ENCODE measurements at regions not wholly inside any gene's neighbourhood (a gene's known extent, or its start where the extent isn't known, plus 50 kb on each side); places are given as distances from the start of the nearest gene placed in this dataset.
"Not testable (repeated sequence)": the region's sequence is repeated elsewhere in the genome, so short reads cannot be mapped to it uniquely, and the experiment has no call there.

DNA sequence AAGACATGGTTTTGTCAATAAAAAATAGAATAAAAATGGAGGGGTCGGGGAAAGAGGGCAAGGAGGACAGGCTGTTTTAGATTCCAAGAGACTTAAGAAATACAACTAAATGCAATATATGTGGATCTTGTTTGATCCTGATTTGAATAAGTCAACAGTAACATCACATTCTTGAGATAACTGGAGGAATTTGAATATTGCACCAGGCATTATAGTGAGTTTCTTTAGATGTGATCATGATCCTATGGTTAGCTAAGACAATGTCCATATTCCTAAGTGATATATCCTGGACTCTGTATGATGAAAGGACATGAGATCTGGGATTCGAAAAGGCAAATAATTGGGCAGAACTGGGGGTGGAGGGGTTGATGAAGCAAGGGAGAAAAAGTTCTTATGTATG lies 311.8 kb downstream of the PLPP3 start:
- DNase-seq (ENCODE audit: low spot score), result no peak

DNA sequence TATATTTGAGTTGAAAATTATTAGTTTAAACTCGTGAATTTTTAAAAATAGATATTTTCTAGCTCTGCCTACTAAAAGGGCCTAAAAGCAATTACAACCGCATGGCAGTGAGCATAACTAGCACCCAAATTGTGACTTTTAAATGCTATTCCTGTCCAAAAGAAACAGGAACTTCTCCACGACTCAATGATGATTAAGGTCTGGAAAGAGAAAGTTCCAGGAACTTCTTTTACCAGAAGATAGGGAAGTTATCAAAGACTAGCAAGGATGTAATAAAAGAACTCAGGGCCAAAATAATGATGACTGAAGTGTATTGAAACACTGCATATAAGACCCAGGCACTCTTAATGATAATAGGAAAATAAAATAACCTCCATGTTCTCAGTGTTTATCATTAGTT lies 313.0 kb downstream of the PLPP3 start:
- DNase-seq (ENCODE audit: low spot score), result no peak

DNA sequence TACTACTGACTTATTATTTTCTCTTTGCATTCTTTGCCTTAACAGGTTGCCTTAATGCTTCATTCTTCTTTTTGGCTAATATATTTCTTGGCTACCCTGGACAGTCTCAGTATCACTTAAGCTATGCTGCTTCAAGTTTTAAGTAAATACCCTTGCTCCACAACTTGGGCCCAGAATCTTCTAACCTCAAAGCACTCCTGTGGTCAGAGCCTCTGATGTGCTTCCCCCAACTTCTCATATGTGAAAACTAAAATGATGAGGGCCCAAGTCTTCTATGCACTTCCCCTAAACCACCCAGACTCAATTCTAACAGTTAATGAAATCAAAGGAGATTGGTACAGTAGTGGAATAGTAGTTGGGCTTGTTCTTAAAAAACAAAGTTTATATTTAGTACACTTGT lies 314.1 kb downstream of the PLPP3 start:
- no peak for DNase-seq (ENCODE audit: low spot score)

GRCh38 chr1:56263908-56264307 lies 315.5 kb downstream of the PLPP3 start:
- DNase-seq (ENCODE audit: low spot score), result no peak

- DNase-seq (ENCODE audit: low spot score), result no peak
These were observed 321.0 kb downstream of the PLPP3 start for GRCh38 chr1:56258371-56258770.

DNA sequence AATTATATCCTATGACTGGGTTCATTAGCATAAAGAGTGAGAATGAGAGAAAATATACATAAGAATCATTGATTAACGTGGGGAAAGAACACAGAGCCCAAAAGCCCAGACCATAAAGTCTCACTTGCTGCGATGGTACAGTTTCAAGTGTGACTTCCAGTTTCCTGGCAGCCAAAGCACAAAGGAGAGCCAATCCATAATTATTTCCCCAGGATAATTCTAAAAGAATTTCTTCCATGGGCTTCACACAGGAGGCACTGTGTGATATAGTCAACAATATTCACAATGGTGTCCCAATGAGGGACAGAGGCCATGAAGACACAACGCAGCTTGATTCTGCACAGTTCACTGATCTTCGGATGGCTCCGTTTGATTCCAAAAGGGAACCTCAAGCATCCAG lies 321.6 kb downstream of the PLPP3 start:
- no peak for DNase-seq (ENCODE audit: low spot score)

DNA sequence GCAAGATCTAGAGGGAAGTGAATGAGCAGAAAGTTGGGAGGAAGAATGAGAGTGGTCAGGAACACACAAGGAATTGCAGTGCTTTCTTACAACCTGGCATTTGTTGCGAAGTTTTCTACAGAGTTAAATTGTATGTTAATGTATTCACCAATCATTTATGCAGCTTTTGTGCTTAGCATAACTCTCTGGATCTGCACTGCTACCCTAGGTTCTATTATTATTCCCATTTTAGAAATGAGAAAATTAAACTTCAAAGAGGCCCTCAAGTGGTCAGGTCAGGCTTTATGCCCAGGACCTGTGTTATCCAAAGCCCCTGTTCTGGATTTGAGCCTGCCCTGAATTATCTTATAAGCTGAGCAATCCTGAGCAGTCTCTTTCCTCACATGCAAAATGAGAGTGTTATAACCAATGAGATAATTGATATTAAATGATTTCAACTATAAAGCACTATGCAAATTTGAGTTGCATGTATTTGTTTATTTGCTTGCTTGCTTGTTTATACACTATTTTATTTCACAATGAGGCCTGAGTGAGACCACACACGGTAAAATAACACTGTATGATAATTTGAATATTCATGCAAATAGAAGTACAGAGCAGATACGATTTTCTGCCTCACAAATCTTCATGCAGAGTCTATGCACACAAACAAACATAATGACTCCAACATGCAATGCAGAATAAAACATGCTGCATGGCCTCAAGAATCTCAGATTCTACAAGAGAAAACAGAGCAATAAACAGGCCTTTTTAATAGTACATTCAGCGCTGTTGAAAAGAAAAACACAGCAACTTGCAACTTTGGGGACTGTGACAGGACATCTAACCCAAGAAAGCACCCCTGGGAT lies 323.0 kb downstream of the PLPP3 start:
- no peak for DNase-seq (ENCODE audit: low spot score)

GRCh38 chr1:56255516-56256152 lies 323.7 kb downstream of the PLPP3 start:
- no peak for DNase-seq (ENCODE audit: low spot score)

DNA sequence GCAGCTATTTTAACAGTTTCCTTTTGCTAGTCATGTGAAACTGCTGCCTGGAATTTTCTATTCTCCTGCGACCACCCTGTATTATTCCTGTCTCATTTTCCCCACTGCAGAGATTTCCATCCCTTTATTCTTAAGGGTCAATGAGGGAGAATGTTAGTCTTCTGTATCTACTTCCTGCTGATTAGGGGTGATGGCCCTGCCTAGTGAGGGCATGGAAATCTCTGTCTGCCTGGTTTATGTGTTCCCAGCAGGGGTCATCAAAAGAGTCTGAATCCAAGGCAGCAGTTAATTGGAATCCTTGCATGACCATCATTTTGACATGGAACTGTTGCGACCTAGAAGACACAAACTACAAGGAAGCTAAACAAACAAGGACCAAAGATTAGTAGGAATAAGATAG lies 325.2 kb downstream of the PLPP3 start:
- no peak for DNase-seq (ENCODE audit: low spot score)

DNA sequence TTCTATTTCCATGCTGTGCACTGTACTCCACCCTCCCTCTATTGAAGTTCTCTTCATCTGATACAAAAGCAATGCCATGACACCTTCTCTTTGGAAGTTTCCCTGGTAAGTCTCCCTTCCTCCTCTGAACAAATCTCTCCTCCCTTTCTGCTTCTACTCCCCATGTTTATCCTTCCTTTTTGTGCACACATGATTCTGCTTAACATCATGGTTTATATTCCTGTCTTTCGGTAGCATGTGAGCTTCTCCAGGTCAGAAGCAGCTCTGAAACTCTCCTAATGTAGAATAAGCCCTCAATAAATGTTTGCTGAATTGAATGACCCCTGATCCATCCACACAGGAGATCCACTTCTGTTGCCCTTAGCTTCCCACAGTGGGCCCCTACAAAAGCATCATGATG lies 328.6 kb downstream of the PLPP3 start:
- no peak for DNase-seq (ENCODE audit: low spot score)

DNA sequence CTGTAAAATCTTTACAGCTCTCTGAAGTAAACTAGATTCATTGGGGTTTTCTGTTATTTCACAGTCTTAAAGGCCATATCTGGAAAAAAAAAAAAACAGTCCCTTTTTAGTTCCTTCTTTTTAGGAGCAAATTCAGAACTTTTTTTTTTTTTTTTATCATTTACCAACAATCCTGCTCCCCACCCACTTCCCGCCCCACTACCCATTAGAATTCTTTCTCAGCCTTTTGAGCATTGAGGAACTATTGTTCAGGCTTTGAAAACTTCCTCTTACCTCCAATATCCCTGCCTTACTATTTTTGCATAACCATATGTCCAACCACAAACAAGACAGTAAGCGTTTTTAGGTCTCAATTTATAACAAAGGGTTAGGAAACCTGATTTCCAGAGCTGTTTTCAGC lies 330.1 kb downstream of the PLPP3 start:
- DNase-seq (ENCODE audit: low spot score), result no peak

- DNase-seq (ENCODE audit: low spot score), result no peak
These were observed 331.2 kb downstream of the PLPP3 start for GRCh38 chr1:56248138-56248537.

GRCh38 chr1:56246726-56247125 lies 332.6 kb downstream of the PLPP3 start:
- DNase-seq (ENCODE audit: low spot score), result not testable (repeated sequence)

GRCh38 chr1:56240400-56240799 lies 339.0 kb downstream of the PLPP3 start:
- DNase-seq (ENCODE audit: low spot score), result no peak

GRCh38 chr1:56237491-56238064 lies 341.8 kb downstream of the PLPP3 start:
- no peak for DNase-seq (ENCODE audit: low spot score)

GRCh38 chr1:56236688-56237087 lies 342.7 kb downstream of the PLPP3 start:
- DNase-seq (ENCODE audit: low spot score), result no peak

DNA sequence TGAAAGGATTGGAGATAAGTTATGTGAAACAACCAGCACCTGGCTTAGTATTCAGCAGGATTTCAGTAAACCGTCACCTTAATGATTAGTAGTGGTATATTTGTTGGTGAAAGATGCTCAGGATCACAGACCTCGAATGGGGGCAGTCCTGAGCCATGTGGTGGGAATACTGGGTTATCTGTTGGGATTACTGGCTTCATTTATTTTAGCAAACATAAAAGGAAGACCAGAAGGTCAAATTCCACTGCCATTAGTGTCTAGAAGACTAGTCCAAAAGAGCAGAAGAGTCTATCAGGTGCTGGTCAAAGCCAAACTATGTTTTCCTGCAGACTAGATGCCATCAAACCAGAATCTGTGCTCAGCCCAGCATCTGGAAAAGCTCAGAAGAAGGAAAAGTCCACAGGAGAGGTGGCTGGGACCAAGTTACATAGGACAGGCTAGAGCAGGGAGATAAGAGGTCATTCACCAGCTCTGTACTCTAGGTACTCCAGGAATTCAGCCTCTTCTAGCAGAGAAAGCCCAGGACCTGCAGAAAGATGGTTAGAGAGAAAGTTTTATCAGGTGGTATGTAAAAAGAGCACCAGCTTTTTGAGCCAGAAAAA lies 343.4 kb downstream of the PLPP3 start:
- no peak for DNase-seq (ENCODE audit: low spot score)

DNA sequence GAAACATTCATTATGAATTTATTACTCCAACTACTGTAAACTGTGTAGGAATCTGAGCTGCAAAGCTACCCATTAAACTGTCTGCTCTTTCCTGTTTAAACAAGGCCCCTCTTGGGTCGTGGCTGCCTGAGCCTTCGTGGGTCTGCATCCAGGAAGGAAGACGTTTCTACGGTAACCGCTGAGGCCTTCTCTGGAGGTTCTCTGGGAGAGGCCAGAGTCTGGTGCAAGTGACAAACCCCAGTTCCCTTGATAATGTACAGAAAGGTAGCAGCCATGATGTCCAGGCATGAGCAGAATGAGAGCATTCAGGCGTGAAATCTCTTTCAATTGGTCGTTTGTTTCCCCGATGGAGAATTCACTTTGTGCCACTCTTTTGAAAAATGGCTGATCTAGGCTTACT lies 350.2 kb downstream of the PLPP3 start:
- DNase-seq (ENCODE audit: low spot score), result no peak

- DNase-seq (ENCODE audit: low spot score), result no peak
These were observed 351.5 kb downstream of the PLPP3 start for GRCh38 chr1:56227886-56228285.

GRCh38 chr1:56227401-56227800 lies 352.0 kb downstream of the PLPP3 start:
- no peak for DNase-seq (ENCODE audit: low spot score)

DNA sequence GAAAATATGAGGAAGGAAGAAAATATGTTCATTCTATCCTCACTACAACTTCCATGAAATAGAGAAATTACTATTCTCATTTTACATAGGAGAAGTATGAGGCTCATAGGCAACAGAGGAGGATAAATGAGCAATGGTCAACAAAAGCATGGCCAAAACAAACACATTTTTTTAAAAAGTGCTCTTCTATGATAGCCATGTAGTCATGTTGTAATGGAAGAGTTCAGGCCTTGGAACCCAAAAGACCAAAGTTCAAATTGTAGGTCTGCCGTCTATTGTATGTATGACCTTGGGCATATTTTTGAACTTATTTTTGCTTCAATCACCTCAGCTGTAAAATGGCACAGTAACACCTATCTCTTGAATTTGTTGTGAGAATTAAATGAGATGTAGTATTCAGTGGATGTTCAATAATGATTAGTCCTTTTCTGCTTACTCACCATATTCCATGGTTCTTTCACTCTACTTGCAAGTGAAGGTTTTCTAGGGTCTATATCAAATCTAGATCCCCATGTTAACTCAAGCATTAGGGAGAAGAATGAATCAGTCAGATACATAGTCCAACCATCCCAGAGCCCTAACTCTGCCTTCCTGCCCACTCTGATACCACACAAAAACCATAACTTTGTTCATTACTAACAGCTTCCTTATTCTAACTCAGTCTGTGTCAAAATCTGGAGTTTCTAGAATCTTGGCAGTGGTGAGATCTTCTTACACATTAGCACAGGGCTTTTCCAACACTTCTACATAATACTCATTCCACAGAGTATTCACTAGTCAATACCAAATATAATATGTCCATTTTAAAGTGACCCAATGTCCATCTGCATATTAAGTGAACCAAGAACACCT lies 353.2 kb downstream of the PLPP3 start:
- DNase-seq (ENCODE audit: low spot score), result no peak

- DNase-seq (ENCODE audit: low spot score), result no peak
These were observed 355.4 kb downstream of the PLPP3 start for GRCh38 chr1:56223968-56224367.

All from globus pallidus (tissue), 1 donor.